HG02571 (cell line): ENCODE measurements at regions not wholly inside any gene's neighbourhood (a gene's known extent, or its start where the extent isn't known, plus 50 kb on each side); places are given as distances from the start of the nearest gene placed in this dataset.
"Not testable (repeated sequence)": the region's sequence is repeated elsewhere in the genome, so short reads cannot be mapped to it uniquely, and the experiment has no call there.

Experiments
- ATAC-seq: cut with Tn5 transposase; IDR thresholded peaks from one replicate; pipeline ENCODE4 v1.9.1; 2021; ENCODE audit warnings: mild to moderate bottlenecking, moderate library complexity; ENCODE audit not compliant: unreplicated experiment

GRCh38 chr6:86487660-86488221 lies 449.6 kb upstream of the HTR1E start:
- no peak for ATAC-seq

DNA sequence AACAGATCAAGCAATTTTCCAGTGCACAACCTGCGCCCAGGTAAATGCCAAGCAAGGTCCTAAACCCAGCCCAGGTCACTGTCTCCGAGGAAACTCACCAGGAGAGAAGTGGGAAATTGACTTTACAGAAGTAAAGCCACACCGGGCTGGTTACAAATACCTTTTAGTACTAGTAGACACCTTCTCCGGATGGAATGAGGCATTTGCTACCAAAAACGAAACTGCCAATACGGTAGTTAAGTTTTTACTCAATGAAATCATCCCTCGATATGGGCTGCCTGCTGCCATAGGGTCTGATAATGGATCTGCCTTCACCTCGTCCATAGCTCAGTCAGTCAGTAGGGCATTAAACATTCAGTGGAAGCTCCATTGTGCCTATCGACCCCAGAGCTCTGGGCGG lies 459.0 kb upstream of the HTR1E start:
- ATAC-seq = not testable (repeated sequence)

GRCh38 chr6:86477500-86478148 lies 459.7 kb upstream of the HTR1E start:
- no peak for ATAC-seq

DNA sequence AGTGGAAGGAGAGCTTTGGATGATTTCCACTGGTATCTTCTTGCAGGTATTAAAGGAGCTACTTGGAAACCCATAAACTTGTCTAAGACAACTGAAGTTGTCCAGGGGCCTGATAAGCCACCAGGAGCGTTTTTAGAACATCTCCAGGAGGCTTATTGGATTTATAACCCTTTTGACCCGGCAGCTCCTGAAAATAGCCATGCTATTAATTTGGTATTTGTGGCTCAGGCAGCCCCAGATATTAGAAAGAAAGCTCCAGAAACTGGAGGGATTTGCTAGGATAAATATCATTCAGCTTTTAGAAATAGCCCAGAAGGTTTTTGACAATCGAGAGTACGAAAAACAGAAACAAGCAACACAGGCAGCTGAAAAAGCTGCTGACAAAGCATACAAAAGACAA lies 461.0 kb upstream of the HTR1E start:
- ATAC-seq = no peak

- ATAC-seq = no peak
Observed at GRCh38 chr6:86474081-86474480, 463.2 kb upstream of the HTR1E start.

GRCh38 chr6:86471791-86472190 lies 465.5 kb upstream of the HTR1E start:
- no peak for ATAC-seq

DNA sequence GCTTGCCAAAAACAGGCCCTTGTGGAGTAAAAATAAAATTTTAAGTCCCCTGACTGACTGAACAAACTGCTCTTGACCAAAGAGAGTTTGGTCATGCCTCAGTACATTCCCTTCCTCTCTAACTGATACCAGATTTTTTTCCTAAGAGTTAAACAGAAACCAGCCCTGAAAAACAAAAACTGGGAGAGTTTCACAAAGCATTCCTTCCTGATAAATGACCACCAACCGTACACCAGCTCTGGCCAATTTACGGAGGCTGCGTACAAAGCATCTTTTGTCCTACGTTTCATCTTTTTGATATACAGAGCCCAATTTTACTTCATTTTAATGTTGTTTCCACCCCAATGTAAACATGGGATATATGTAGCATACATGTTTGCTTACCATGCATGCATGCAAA lies 477.4 kb upstream of the HTR1E start:
- no peak for ATAC-seq

GRCh38 chr6:86456821-86457220 lies 480.5 kb upstream of the HTR1E start:
- no peak for ATAC-seq

- ATAC-seq = no peak
Observed at GRCh38 chr6:86453232-86453631, 484.1 kb upstream of the HTR1E start.

- no peak for ATAC-seq
Observed at GRCh38 chr6:86448398-86448797, 488.9 kb upstream of the HTR1E start.

DNA sequence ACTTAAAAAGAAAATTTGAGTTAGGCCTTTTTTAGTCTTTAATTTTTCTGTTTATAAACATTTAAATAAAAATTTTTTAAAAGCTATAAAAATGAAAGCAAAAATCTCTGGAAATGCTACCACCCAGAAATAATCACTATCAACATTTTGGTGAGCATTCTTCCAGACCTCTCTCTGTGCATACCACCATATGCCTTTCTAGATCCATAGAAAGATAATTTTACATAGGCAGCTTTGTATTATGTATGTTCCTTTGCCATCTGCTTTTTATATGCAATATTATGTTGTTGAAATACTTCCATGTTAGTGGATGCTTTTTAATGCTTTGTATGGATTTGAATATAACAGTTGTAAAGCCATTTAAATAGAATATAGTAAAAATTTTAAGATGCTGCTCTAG lies 496.7 kb upstream of the HTR1E start:
- ATAC-seq = no peak

DNA sequence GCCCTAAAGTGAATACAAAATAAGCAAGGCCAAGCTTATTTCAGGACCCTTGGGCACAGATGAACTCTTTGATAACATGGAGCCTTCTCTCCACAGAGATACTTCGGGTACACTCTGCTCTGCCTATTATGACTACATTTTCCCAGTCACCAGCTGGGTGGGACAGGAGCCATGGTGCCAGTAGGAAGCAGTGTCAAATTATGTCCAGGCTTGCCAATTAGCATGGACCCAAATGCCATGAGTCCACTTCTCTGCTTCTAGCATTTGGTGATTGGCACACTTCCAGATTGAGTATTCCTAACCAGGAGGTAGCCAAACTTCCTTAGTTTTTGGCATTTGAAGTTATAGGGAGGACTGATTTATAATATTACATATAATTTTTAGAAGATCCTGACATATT lies 513.8 kb upstream of the HTR1E start:
- ATAC-seq = no peak

- ATAC-seq = no peak
Observed at GRCh38 chr6:86412057-86412456, 525.3 kb upstream of the HTR1E start.

DNA sequence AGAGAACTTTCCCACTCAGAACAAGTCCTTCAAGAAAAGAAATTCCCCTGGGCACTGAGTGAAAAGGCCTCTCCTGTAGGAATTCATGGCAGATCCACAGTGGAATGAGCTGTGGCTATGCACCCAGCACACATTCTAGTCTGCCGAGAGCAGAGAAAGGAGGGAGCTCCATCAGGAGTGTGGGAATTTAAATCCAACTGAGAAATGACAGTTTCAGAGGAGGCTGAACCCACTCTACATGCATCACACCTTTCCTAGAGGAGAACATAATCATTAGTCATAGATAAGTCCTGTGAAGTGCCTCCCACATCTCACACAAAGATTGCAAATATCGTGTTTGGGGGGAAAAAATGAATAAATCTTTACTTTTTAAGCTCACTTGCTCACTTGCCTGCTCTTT lies 530.2 kb upstream of the HTR1E start:
- ATAC-seq = no peak

GRCh38 chr6:86392850-86393249 lies 544.5 kb upstream of the HTR1E start:
- ATAC-seq = not testable (repeated sequence)

- no peak for ATAC-seq
Observed at GRCh38 chr6:86380571-86381125, 556.7 kb upstream of the HTR1E start.

GRCh38 chr6:86357877-86358276 lies 579.5 kb upstream of the HTR1E start:
- ATAC-seq = no peak

DNA sequence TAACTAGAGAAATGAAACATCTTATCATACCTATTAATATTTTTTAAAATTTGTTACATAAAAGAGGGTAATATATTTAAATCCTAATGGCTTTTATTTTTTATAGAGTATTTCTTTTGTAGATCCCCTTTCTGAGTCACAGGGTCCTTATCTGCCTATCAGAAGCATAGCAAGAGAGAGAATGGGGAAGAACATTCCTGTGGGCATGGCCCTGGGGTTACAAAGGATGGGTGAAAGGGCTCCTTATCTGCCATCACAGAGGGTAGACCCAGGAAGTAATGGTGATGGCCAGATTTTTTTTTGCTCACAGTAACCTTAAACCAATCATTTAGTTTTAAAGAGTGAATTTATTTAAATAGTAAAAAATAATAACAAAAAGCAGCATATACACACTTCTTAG lies 582.1 kb upstream of the HTR1E start:
- ATAC-seq = no peak

GRCh38 chr6:86331919-86332318 lies 605.4 kb upstream of the HTR1E start:
- no peak for ATAC-seq

GRCh38 chr6:86331265-86331840 lies 606.0 kb upstream of the HTR1E start:
- ATAC-seq = no peak

- ATAC-seq = no peak
Observed at GRCh38 chr6:86306210-86306609, 631.1 kb upstream of the HTR1E start.

- no peak for ATAC-seq
Observed at GRCh38 chr6:86285876-86286275, 643.2 kb upstream of the SYNCRIP start.
